GM23338 (cell line): ENCODE measurements at regions not wholly inside any gene's neighbourhood (a gene's known extent, or its start where the extent isn't known, plus 50 kb on each side); places are given as distances from the start of the nearest gene placed in this dataset.
A peak's percentile ranks its signal among the peaks of the same experiment; 100 is the strongest.

Experiments used
- ATAC-seq: fragments of 200-7000 bp; cut with Tn5 transposase; 3 replicates; pipeline ENCODE4 v1.9.1; 2020
- DNase-seq: peaks from one replicate; pipeline ENCODE4 v3.0.0-alpha.2; 2015; ENCODE audit warnings: low spot score
- H2AFZ ChIP-seq: fragments of 200-600 bp; sonication (generic); 2 replicates; pipeline ENCODE4 v1.8.0; 2016; ENCODE audit warnings: antibody characterized with exemption, mild to moderate bottlenecking, moderate library complexity
- H3F3A ChIP-seq: fragments of 200-600 bp; sonication (generic); replicated peaks from 2 replicates; pipeline ENCODE4 v1.8.0; 2017; ENCODE audit warnings: antibody characterized with exemption, mixed run types, low read depth
- H3K27ac ChIP-seq: fragments of 200-600 bp; sonication (generic); 2 replicates; pipeline ENCODE4 v1.6.1; 2016; ENCODE audit warnings: low read depth
- H3K27me3 ChIP-seq: fragments of 200-600 bp; sonication (generic); 2 replicates; pipeline ENCODE4 v1.8.0; 2016; ENCODE audit warnings: mild to moderate bottlenecking, mixed run types, moderate library complexity; ENCODE audit not compliant: insufficient read depth
- H3K36me3 ChIP-seq: fragments of 200-600 bp; sonication (generic); 2 replicates; pipeline ENCODE4 v1.8.0; 2016; ENCODE audit warnings: mild to moderate bottlenecking; ENCODE audit not compliant: insufficient read depth
- H3K4me1 ChIP-seq: fragments of 200-600 bp; sonication (generic); 2 replicates; pipeline ENCODE4 v1.8.0; 2016; ENCODE audit warnings: mild to moderate bottlenecking, moderate library complexity; ENCODE audit not compliant: insufficient read depth
- H3K4me2 ChIP-seq: fragments of 200-600 bp; sonication (generic); 2 replicates; pipeline ENCODE4 v1.7.1; 2017; ENCODE audit warnings: mixed run types
- H3K4me3 ChIP-seq: fragments of 200-600 bp; sonication (generic); 2 replicates; pipeline ENCODE4 v1.6.1; 2016; ENCODE audit warnings: mixed run types
- H3K79me2 ChIP-seq: fragments of 200-600 bp; sonication (generic); replicated peaks from 2 replicates; pipeline ENCODE4 v1.8.0; 2017; ENCODE audit warnings: mild to moderate bottlenecking; ENCODE audit not compliant: insufficient read depth
- H3K9me2 ChIP-seq: fragments of 200-600 bp; sonication (generic); 2 replicates; pipeline ENCODE4 v1.8.0; 2017; ENCODE audit not compliant: insufficient read depth
- H4K20me1 ChIP-seq: fragments of 200-600 bp; sonication (generic); replicated peaks from 2 replicates; pipeline ENCODE4 v1.8.0; 2017; ENCODE audit warnings: mild to moderate bottlenecking; ENCODE audit not compliant: insufficient read depth
- H3K27ac Mint-ChIP-seq: 2 replicates; pipeline ENCODE4 v1.8.0; 2020; ENCODE audit warnings: inconsistent platforms, mild to moderate bottlenecking, moderate library complexity, mixed read lengths
- H3K27me3 Mint-ChIP-seq: 3 replicates; pipeline ENCODE4 v1.8.0; 2022; ENCODE audit warnings: low read depth, mild to moderate bottlenecking, moderate library complexity, mixed read lengths, inconsistent platforms; ENCODE audit not compliant: insufficient read depth, poor library complexity
- H3K36me3 Mint-ChIP-seq: 3 replicates; pipeline ENCODE4 v1.8.0; 2021; ENCODE audit warnings: low read depth, mild to moderate bottlenecking, inconsistent platforms, moderate library complexity, mixed read lengths
- H3K4me1 Mint-ChIP-seq: 3 replicates; pipeline ENCODE4 v1.8.0; 2020; ENCODE audit warnings: mild to moderate bottlenecking, inconsistent platforms, mixed read lengths
- H3K4me3 Mint-ChIP-seq: 3 replicates; pipeline ENCODE4 v1.8.0; 2021; ENCODE audit warnings: moderate library complexity, mild to moderate bottlenecking, inconsistent platforms, mixed read lengths
- H3K9me3 Mint-ChIP-seq: 3 replicates; pipeline ENCODE4 v1.8.0; 2020; ENCODE audit warnings: moderate library complexity, mild to moderate bottlenecking, inconsistent platforms, mixed read lengths
- CREB1 ChIP-seq: fragments of 250-450 bp; sonication (Bioruptor Pico); IDR thresholded peaks from 2 replicates; pipeline ENCODE4 v1.5.0; 2020; ENCODE audit warnings: low read depth, mild to moderate bottlenecking, moderate library complexity
- CTCF ChIP-seq, 2 experiments: fragments of 200-600 bp in 1 of 2; sonication (generic) in 1 of 2; conservative IDR thresholded peaks; 2 replicates each; pipeline versions ENCODE4 v1.5.1 to v1.6.1; 2016 to 2017; ENCODE audit warnings: antibody characterized with exemption in 2 of 2, low read depth in 2 of 2, mild to moderate bottlenecking in 2 of 2, moderate library complexity in 1 of 2
- ETS1 ChIP-seq: IDR thresholded peaks from 2 replicates; pipeline ENCODE4 v1.6.1; 2016; ENCODE audit warnings: antibody characterized with exemption
- EZH2phosphoT487 ChIP-seq: fragments of 200-600 bp; sonication (generic); IDR thresholded peaks from one replicate; pipeline ENCODE4 v1.8.1; 2018; ENCODE audit warnings: antibody characterized with exemption; ENCODE audit not compliant: unreplicated experiment
- NANOG ChIP-seq: IDR thresholded peaks from 2 replicates; pipeline ENCODE4 v1.6.1; 2016; ENCODE audit warnings: antibody characterized with exemption, borderline replicate concordance
- POLR2AphosphoS5 ChIP-seq: IDR thresholded peaks from 2 replicates; pipeline ENCODE4 v1.6.1; 2016; ENCODE audit warnings: antibody characterized with exemption, low read depth
- REST ChIP-seq: IDR thresholded peaks from one replicate; pipeline ENCODE4 v1.6.1; 2018; ENCODE audit warnings: antibody characterized with exemption; ENCODE audit not compliant: unreplicated experiment
- STAT1 ChIP-seq: IDR thresholded peaks from one replicate; pipeline ENCODE4 v1.6.1; 2016; ENCODE audit warnings: antibody characterized with exemption; ENCODE audit not compliant: unreplicated experiment
- ZNF114 ChIP-seq: fragments of 250-450 bp; sonication (Bioruptor Pico); IDR thresholded peaks from 2 replicates; pipeline ENCODE4 v1.5.0; 2020; ENCODE audit warnings: mild to moderate bottlenecking, moderate library complexity
- ZNF462 ChIP-seq: fragments of 250-450 bp; sonication (Bioruptor Pico); IDR thresholded peaks from 2 replicates; pipeline ENCODE4 v1.5.0; 2020; ENCODE audit warnings: mild to moderate bottlenecking, moderate library complexity

- no peak for DNase-seq
- H3K9me3 Mint-ChIP-seq: peaks cover 45% of the 10 kb centered on the region
- no peak overlapping the region for H3K4me3 Mint-ChIP-seq
- Histone ChIP-seq H3K79me2 (no peaks in the 10 kb centered on the region), H3K27ac (no peak overlapping the region), H3K4me3 (no peak overlapping the region), H2AFZ (0 out of 2 replicates have a peak overlapping the region, but pooled peaks have one; percentile 25), H3K4me2 (no peak overlapping the region), H3K4me1 (no peaks in the 10 kb centered on the region), H3K36me3 (no peaks in the 10 kb centered on the region), H3K27me3 (no peaks in the 10 kb centered on the region), H3K9me2 (no peaks in the 10 kb centered on the region), H4K20me1 (no peaks in the 10 kb centered on the region), H3F3A (no peaks in the 10 kb centered on the region)
- no peak overlapping the region for H3K27ac Mint-ChIP-seq
- no peaks in the 10 kb centered on the region for H3K4me1 Mint-ChIP-seq
- TF ChIP-seq EZH2phosphoT487: no peak
- no peak for TF ChIP-seq NANOG
- TF ChIP-seq STAT1: no peak
- TF ChIP-seq CREB1 (CRISPR knock-in tag): no peak
- no peak for TF ChIP-seq POLR2AphosphoS5
- TF ChIP-seq ETS1: no peak
- TF ChIP-seq ZNF462 (CRISPR knock-in tag): no peak
- TF ChIP-seq CTCF (conservative IDR thresholded peaks at IDR 0.05; ENCODE audit: low read depth in 2 of 2): no peak
- no peak for TF ChIP-seq REST
- no peak for TF ChIP-seq ZNF114 (CRISPR knock-in tag)
- no peak for ATAC-seq
- peaks cover 7% of the 10 kb centered on the region; the same call in 2 of the 3 replicates for H3K36me3 Mint-ChIP-seq
- H3K27me3 Mint-ChIP-seq: no peaks in the 10 kb centered on the region
Observed at GRCh38 chr15:46960581-46960980, 756.7 kb upstream of the SEMA6D start.
